SU-DHL-6 (cell line): ENCODE measurements at regions not wholly inside any gene's neighbourhood (a gene's known extent, or its start where the extent isn't known, plus 50 kb on each side); places are given as distances from the start of the nearest gene placed in this dataset.

Experiments used
- CTCF ChIP-seq: fragments of 200-600 bp; sonication (generic); IDR thresholded peaks from one replicate; pipeline ENCODE4 v1.5.1; 2017; ENCODE audit warnings: antibody characterized with exemption, mild to moderate bottlenecking, low read length, moderate library complexity; ENCODE audit not compliant: insufficient read depth, poor library complexity, severe bottlenecking
- EZH2phosphoT487 ChIP-seq: fragments of 200-600 bp; sonication (generic), shearing (Covaris generic); conservative IDR thresholded peaks from 2 replicates; pipeline ENCODE4 v1.6.1; 2018; ENCODE audit warnings: mild to moderate bottlenecking, antibody characterized with exemption, low read length, moderate library complexity, mixed read lengths

- TF ChIP-seq CTCF (no peak), EZH2phosphoT487 (no peak)
These were observed 180.9 kb upstream of the DTNBP1 start for GRCh38 chr6:15843764-15844163.
